ENCODE measurements at regions not wholly inside any gene's neighbourhood (a gene's known extent, or its start where the extent isn't known, plus 50 kb on each side); places are given as distances from the start of the nearest gene placed in this dataset.
A peak's percentile ranks its signal among the peaks of the same experiment; 100 is the strongest.

- Mint-ChIP-seq H3K4me3 (no peak overlapping the region), H3K36me3 (ENCODE audit: low read depth) (no peaks in the 10 kb centered on the region)
- no peak for TF ChIP-seq CTCF (IDR thresholded peaks at IDR 0.05)
These were observed 286.6 kb downstream of the ETS1 start for GRCh38 chr11:128300785-128301184.

DNA sequence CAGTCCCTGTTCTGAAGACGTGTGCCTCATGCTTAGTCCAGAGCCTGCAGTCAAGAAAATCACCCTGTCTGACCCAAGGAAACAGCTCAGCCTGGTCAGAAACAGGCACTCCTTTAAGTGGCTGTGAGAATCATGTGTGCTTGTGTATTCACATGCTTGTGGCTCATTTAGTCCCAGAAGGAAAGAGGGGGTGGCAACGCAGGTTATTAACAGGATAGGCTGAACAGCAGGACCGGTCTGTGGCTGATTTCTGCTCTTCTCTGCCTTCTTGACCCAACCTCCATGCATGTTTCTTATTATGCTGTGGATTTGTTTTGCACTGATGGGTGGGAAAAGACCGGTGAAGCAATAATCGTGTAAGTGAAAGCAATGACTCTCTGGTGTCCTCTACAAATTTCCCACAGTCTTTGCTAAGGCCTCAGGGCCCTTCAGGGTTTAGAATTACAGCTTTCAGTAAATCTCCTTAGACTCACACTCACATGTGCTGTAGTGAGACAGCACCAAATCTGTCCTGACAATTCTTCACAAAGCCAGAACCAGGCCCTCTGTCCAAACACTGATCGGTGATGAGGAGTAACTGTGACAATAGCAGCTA, 288.1 kb downstream of the ETS1 start:
- Mint-ChIP-seq H3K27me3 (ENCODE audit: insufficient read depth) (no peaks in the 10 kb centered on the region), H3K36me3 (ENCODE audit: low read depth) (no peaks in the 10 kb centered on the region), H3K4me3 (no peak overlapping the region), H3K9me3 (no peaks in the 10 kb centered on the region), H3K4me1 (ENCODE audit: low read depth) (peaks cover 31% of the 10 kb centered on the region), H3K27ac (peak overlapping the region; percentile 8; the same call in 1 of the 2 replicates)
- TF ChIP-seq CTCF (IDR thresholded peaks at IDR 0.05), result no peak
- DNase-seq, result peak; percentile 5

More at GRCh38 chr11:128300785-128301184, 286.6 kb downstream of the ETS1 start:
- Mint-ChIP-seq H3K4me1 (ENCODE audit: low read depth) (peaks cover 16% of the 10 kb centered on the region), H3K27me3 (ENCODE audit: insufficient read depth) (no peaks in the 10 kb centered on the region), H3K27ac (no peak overlapping the region), H3K9me3 (no peaks in the 10 kb centered on the region)
- DNase-seq, result no peak

DNA sequence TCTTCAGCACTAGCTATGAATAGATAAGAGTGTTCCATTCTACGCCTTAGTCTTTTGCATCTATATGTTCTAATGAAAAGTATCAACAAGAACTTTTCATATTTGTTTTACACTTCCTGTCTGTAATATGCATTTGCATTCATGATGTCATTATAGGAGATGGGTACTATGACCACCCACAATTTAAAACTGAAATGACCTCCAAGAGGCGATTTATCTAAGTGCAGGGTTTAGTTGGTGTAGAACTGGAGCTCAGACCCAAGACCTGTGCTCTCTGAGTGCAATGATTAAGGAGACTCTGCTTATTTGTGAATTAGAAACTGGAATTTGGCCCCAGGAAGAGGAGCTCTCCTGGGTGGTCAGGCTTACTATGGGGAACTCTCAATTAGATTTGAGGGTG, 289.1 kb downstream of the ETS1 start:
- H3K27me3 Mint-ChIP-seq (ENCODE audit: insufficient read depth), result no peaks in the 10 kb centered on the region
- H3K27ac Mint-ChIP-seq, result no peak overlapping the region
- peaks cover 33% of the 10 kb centered on the region for H3K4me1 Mint-ChIP-seq (ENCODE audit: low read depth)
- no peak for DNase-seq
- no peak overlapping the region for H3K4me3 Mint-ChIP-seq
- no peaks in the 10 kb centered on the region for H3K36me3 Mint-ChIP-seq (ENCODE audit: low read depth)
- TF ChIP-seq CTCF (IDR thresholded peaks at IDR 0.05), result no peak
- no peaks in the 10 kb centered on the region for H3K9me3 Mint-ChIP-seq

GRCh38 chr11:128297805-128298204, 289.6 kb downstream of the ETS1 start:
- Mint-ChIP-seq H3K4me1 (ENCODE audit: low read depth) (peaks cover 33% of the 10 kb centered on the region), H3K36me3 (ENCODE audit: low read depth) (no peaks in the 10 kb centered on the region), H3K27ac (no peak overlapping the region), H3K27me3 (ENCODE audit: insufficient read depth) (no peaks in the 10 kb centered on the region), H3K9me3 (no peaks in the 10 kb centered on the region), H3K4me3 (no peak overlapping the region)
- TF ChIP-seq CTCF (IDR thresholded peaks at IDR 0.05), result no peak
- DNase-seq, result no peak

DNA sequence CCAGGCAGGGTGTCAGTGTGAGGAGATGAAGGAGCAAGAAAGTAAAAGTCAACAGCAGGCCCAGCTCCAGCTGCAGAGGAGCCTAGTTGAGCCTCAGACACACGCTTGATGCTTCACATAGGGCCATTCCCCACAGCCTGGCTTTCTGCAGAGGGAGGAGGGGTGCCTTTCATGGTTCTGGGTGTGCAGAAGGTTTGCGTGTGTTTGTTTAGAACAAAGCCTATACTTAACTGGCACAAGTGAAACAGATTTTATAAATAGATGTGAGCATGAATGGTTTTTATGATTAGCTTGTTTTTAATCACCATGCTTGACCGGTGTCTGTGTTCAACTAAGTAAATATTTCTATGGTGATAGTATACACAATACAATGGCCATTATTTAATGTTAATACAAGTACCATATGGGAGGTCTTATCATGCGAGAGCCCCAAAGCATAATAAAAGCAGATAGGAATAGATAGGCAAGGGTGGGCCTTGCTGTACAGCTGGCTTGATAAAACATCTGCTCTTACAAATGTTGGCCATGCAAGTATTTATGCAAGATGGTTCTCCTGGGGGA, 290.2 kb downstream of the ETS1 start:
- H3K27ac Mint-ChIP-seq, result no peak overlapping the region
- no peak overlapping the region for H3K4me3 Mint-ChIP-seq
- no peaks in the 10 kb centered on the region for H3K9me3 Mint-ChIP-seq
- no peak for DNase-seq
- no peaks in the 10 kb centered on the region for H3K36me3 Mint-ChIP-seq (ENCODE audit: low read depth)
- H3K27me3 Mint-ChIP-seq (ENCODE audit: insufficient read depth), result no peaks in the 10 kb centered on the region
- H3K4me1 Mint-ChIP-seq (ENCODE audit: low read depth), result peaks cover 33% of the 10 kb centered on the region
- no peak for TF ChIP-seq CTCF (IDR thresholded peaks at IDR 0.05)
